Thoracic aorta (tissue), 2 donors: ENCODE measurements at regions not wholly inside any gene's neighbourhood (a gene's known extent, or its start where the extent isn't known, plus 50 kb on each side); places are given as distances from the start of the nearest gene placed in this dataset.

ENCODE experiments used
- ATAC-seq: fragments of 150-250 bp; one replicate; pipeline ENCODE4 v1.8.0; 2017; ENCODE audit warnings: low read depth; ENCODE audit not compliant: insufficient number of reproducible peaks, low FRiP score
- DNase-seq: peaks from one replicate; pipeline ENCODE4 v3.0.0-alpha.2; 2020; ENCODE audit warnings: low spot score
- H3K27ac ChIP-seq, 2 donors: fragments of 200-600 bp; sonication (generic); 1 replicate in 1 of 2; 2 replicates in 1 of 2; pipeline ENCODE4 v1.5.1; 2016; ENCODE audit warnings: mild to moderate bottlenecking in 2 of 2, moderate library complexity in 2 of 2
- H3K27me3 ChIP-seq: fragments of 200-600 bp; sonication (generic); replicated peaks from 2 replicates; pipeline ENCODE4 v1.6.0; 2016; ENCODE audit warnings: mild to moderate bottlenecking; ENCODE audit not compliant: insufficient read depth
- H3K36me3 ChIP-seq: fragments of 200-600 bp; sonication (generic); one replicate; pipeline ENCODE4 v1.5.1; 2016
- H3K4me1 ChIP-seq, 2 donors: fragments of 200-600 bp; sonication (generic); 1 replicate in 1 of 2; 2 replicates in 1 of 2; pipeline versions ENCODE4 v1.5.1 to v1.6.0; 2016; ENCODE audit warnings: low read depth in 2 of 2, mild to moderate bottlenecking in 1 of 2; ENCODE audit not compliant: control insufficient read depth in 1 of 2
- H3K4me3 ChIP-seq: fragments of 200-600 bp; sonication (generic); 2 replicates; pipeline ENCODE4 v1.5.1; 2016; ENCODE audit warnings: mild to moderate bottlenecking
- H3K9me3 ChIP-seq: fragments of 200-600 bp; sonication (generic); 2 replicates; pipeline ENCODE4 v1.5.1; 2016
- CTCF ChIP-seq: fragments of 200-600 bp; sonication (generic); IDR thresholded peaks from one replicate; pipeline ENCODE4 v1.5.1; 2019; ENCODE audit warnings: antibody characterized with exemption

GRCh38 chr6:9620263-9620662 is 794.6 kb downstream of the TFAP2A start:
- TF ChIP-seq CTCF: no peak
- no peak for DNase-seq
- no peaks in the 10 kb centered on the region for H3K9me3 ChIP-seq
- no peaks in the 10 kb centered on the region for H3K36me3 ChIP-seq
- no peak overlapping the region for H3K4me3 ChIP-seq
- no peak for ATAC-seq
- H3K4me1 ChIP-seq: no peaks in the 10 kb centered on the region
- no peak overlapping the region for H3K27ac ChIP-seq
- H3K27me3 ChIP-seq: no peaks in the 10 kb centered on the region

- H3K36me3 ChIP-seq: no peaks in the 10 kb centered on the region
- no peaks in the 10 kb centered on the region for H3K27me3 ChIP-seq
- no peak overlapping the region for H3K4me3 ChIP-seq
- TF ChIP-seq CTCF: no peak
- ATAC-seq: no peak
- H3K4me1 ChIP-seq: no peaks in the 10 kb centered on the region
- H3K9me3 ChIP-seq: no peaks in the 10 kb centered on the region
- no peak for DNase-seq
- H3K27ac ChIP-seq: no peak overlapping the region
These were observed 800.1 kb downstream of the TFAP2A start for GRCh38 chr6:9614778-9615177.

GRCh38 chr6:9612489-9612888 is 802.4 kb downstream of the TFAP2A start:
- Histone ChIP-seq H3K4me3 (no peak overlapping the region), H3K27ac (no peak overlapping the region), H3K4me1 (no peaks in the 10 kb centered on the region), H3K36me3 (no peaks in the 10 kb centered on the region), H3K27me3 (no peaks in the 10 kb centered on the region), H3K9me3 (no peaks in the 10 kb centered on the region)
- ATAC-seq (no peak), DNase-seq (no peak)
- no peak for TF ChIP-seq CTCF

- Histone ChIP-seq H3K36me3 (no peaks in the 10 kb centered on the region), H3K4me1 (no peaks in the 10 kb centered on the region), H3K27ac (no peak overlapping the region), H3K9me3 (no peaks in the 10 kb centered on the region), H3K27me3 (no peaks in the 10 kb centered on the region), H3K4me3 (no peak overlapping the region)
- no peak for DNase-seq
- no peak for ATAC-seq
- TF ChIP-seq CTCF: no peak
These were observed 804.1 kb downstream of the TFAP2A start for GRCh38 chr6:9610620-9611415.

- Histone ChIP-seq H3K9me3 (no peaks in the 10 kb centered on the region), H3K36me3 (no peaks in the 10 kb centered on the region), H3K4me3 (no peak overlapping the region), H3K27me3 (no peaks in the 10 kb centered on the region), H3K4me1 (no peaks in the 10 kb centered on the region), H3K27ac (no peak overlapping the region)
- TF ChIP-seq CTCF: no peak
- no peak for ATAC-seq
- no peak for DNase-seq
These were observed 808.3 kb downstream of the TFAP2A start for GRCh38 chr6:9606435-9607134.
